ENCODE measurements at regions not wholly inside any gene's neighbourhood (a gene's known extent, or its start where the extent isn't known, plus 50 kb on each side); places are given as distances from the start of the nearest gene placed in this dataset.
"Not testable (repeated sequence)": the region's sequence is repeated elsewhere in the genome, so short reads cannot be mapped to it uniquely, and the experiment has no call there.

DNA sequence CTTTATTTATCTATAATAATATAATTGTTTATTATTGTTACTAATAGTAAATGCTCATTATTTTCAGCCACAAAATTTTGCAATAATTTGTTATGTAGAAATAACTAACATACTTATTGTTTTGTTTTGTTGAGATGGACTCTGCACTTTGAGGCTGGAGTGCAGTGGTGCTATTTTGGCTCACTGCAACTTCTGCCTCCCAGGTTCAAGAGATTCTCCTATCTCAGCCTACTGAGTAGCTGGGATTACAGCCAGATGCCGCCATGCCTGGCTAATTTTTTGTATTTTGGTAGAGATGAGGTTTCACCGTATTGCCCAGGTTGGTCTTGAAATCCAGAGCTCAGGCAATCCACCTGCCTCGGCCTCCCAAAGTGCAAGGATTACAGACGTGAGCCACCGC, 76.6 kb upstream of the RAP1B start:
- no peak for DNase-seq (ENCODE audit: low read depth)
- H3K4me3 ChIP-seq (ENCODE audit: low read depth, low read length), result no peak overlapping the region

DNA sequence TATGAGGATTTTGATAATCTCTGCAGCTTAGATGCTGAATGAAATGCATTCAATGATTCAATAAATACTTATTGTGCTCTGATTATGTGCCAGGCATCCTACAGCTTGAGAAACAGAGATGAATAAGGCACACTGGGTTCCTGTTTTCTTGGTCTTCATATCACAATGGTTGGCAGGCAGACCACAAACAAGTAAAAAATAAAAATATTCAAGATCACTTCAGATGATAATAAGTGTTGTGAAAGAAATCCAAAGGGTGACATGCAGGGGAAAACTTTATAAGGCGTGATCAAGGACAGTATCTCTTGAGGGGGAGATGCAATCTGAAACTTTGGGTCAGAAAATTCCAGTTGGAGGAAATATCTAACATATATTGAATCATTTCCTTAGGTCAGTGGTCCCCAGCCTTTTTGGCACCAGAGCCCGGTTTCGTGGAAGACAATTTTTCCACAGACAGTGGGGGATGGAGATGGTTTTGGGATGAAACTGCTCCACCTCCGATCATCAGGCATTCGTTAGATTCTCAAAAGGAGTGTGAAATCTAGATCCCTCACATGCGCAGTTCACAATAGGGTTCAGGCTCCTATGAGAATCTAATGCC, 73.7 kb upstream of the RAP1B start:
- DNase-seq (ENCODE audit: low read depth), result no peak
- TF ChIP-seq, protein P1, sequence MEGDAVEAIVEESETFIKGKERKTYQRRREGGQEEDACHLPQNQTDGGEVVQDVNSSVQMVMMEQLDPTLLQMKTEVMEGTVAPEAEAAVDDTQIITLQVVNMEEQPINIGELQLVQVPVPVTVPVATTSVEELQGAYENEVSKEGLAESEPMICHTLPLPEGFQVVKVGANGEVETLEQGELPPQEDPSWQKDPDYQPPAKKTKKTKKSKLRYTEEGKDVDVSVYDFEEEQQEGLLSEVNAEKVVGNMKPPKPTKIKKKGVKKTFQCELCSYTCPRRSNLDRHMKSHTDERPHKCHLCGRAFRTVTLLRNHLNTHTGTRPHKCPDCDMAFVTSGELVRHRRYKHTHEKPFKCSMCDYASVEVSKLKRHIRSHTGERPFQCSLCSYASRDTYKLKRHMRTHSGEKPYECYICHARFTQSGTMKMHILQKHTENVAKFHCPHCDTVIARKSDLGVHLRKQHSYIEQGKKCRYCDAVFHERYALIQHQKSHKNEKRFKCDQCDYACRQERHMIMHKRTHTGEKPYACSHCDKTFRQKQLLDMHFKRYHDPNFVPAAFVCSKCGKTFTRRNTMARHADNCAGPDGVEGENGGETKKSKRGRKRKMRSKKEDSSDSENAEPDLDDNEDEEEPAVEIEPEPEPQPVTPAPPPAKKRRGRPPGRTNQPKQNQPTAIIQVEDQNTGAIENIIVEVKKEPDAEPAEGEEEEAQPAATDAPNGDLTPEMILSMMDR (IDR thresholded peaks at IDR 0.05; ENCODE audit: control insufficient read depth, extremely low read depth, insufficient read depth), result no peak
- no peak overlapping the region for H3K4me3 ChIP-seq (ENCODE audit: low read depth, low read length)

More for the DNA sequence above, 76.6 kb upstream of the RAP1B start:
- TF ChIP-seq, protein P1 (IDR thresholded peaks at IDR 0.05; ENCODE audit: control insufficient read depth, extremely low read depth, insufficient read depth), result no peak

DNA sequence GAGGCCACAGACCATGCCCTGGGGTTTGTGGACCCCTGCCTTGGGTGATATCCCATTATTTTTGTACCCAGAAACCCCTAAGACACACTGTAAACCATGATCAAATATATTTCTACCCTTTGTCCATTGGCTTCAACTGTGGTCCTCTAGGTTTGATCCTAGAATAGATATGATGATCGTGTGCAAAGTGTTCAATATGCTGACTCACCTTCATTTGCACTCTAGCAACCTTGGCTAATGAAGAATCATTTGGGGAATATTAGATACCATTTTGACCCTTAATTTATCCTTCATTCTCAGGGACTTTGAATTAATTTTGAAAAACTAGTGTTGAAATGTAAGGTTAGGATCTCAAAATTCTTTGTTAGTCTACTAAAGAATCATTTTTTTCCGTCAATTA, 73.1 kb upstream of the RAP1B start:
- DNase-seq (ENCODE audit: low read depth), result no peak
- TF ChIP-seq, protein P1 (IDR thresholded peaks at IDR 0.05; ENCODE audit: control insufficient read depth, extremely low read depth, insufficient read depth), result no peak
- no peak overlapping the region for H3K4me3 ChIP-seq (ENCODE audit: low read depth, low read length)

DNA sequence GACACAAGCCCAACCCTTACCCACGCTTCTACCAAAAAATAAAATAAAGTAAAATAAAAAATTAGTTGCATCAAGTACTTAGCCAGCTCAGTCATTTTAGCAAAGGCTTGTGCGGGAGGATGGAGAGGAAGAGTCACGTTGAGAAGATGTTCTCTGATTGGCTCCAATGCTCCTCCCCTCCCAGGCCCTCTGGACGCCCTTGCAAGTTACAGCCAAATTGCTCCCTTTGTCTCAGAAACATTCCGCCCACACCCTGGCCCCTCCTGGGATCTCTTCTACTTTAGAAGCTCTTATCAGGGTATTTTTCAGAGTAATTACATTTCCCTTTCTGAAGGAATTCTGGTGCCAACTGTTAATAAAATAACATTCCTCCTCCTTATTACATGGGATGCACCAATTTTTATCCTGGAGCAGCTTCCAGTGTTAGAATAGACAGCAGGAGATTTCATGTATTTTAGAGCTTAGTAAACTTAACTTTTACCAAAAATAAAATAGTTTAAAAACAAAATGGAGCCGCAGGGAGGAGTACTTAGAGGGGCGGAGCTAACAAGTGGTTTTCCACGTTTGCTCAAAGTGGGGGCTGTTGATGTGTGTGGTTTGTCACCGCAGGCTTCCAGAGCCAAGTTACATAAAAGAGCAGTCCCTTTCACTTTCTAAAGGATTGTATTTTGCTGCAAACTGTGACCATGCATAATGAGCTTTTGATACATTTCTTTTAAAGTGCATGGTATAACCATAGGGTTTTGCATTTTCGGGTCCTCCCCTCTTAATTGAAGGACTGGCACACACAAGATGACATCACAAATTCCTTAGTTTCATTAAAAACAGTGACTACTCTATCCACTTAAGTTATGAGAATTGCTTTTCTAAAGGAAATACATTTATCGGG, 71.7 kb upstream of the RAP1B start:
- TF ChIP-seq, protein P1 (IDR thresholded peaks at IDR 0.05; ENCODE audit: control insufficient read depth, extremely low read depth, insufficient read depth), result no peak
- H3K4me3 ChIP-seq (ENCODE audit: low read depth, low read length), result no peak overlapping the region
- no peak for DNase-seq (ENCODE audit: low read depth)

DNA sequence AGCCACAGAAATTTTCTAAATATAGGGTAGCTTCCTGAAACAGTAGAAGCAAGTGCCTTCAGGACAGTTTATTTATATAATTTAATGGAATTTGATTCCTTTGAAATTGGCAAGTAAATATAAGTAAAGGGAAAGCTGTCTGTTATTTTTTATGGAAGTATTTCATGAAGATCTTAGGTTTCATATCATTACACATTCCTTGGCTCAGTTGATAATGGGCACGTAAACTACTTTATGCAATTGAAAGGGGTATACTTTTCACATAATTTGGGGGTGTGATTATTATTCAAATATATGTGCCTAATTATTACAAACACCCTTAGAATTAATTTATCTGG, 71.1 kb upstream of the RAP1B start:
- TF ChIP-seq, protein P1 (IDR thresholded peaks at IDR 0.05; ENCODE audit: control insufficient read depth, extremely low read depth, insufficient read depth), result no peak
- H3K4me3 ChIP-seq (ENCODE audit: low read depth, low read length), result no peak overlapping the region
- no peak for DNase-seq (ENCODE audit: low read depth)

DNA sequence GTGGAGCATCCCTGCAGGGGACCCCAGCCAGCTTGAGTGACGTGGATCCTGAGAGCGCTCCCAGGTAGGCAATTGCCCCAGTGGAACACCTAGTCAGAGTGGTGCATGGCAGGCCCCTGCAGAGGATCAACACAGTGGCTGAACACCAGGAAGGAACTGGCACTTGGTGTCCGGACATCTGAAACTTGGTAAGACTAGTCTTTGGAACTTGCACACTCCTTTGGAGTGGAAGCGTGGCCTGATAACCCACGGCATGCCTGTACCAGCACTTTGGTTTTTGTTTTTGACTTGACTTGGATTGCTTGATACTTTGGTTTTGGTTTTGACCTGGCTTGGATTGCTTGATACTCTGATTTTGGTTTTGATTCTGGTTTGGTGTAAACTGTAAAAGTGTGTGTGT, 69.9 kb upstream of the RAP1B start:
- H3K4me3 ChIP-seq (ENCODE audit: low read depth, low read length); DNase-seq (ENCODE audit: low read depth): not testable (repeated sequence)

DNA sequence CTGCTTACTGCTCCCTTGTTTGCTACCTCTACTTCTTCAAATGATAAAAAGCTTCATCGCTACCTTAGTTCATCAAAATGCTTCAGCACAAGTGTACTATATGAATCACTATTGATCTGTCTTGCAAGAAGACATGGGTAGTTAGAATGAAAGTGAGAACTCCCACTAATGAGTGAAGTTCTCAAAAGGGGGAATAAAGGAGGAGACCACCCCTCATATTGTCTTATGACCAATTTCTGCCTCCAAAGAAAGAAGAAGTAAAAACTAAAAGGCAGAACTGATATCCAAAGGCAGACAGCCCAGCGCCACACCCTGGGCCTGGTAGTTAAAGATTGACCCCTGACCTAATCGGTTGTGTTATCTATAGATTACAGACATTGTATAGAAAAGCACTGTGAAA, 63.4 kb upstream of the RAP1B start:
- H3K4me3 ChIP-seq (ENCODE audit: low read depth, low read length); DNase-seq (ENCODE audit: low read depth): not testable (repeated sequence)

DNA sequence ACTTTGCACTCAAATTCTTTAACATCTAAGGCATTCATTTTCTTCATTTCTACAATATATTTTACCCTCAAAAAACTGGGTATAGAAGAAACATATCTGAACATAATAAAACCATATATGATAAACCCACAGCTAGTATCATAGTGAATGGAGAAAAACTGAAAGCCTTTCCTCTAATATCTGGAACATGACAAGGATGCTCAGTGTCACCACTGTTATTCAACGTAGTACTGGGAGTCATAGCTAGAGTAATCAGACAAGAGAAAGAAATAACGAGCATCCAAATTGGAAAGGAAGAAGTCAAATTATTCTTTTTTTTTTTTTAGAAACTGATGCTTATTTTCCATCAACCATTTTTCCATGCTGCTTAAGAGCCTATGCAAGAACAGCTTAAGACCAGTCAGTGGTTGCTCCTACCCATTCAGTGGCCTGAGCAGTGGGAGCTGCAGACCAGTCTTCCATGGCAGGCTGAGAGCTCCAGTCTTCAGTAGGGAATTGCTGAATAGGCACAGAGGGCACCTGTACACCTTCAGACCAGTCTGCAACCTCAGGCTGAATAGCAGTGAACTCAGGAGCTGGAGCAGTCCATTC, 58.0 kb upstream of the RAP1B start:
- not testable (repeated sequence) for DNase-seq (ENCODE audit: low read depth); H3K4me3 ChIP-seq (ENCODE audit: low read depth, low read length)

Data from LNCaP clone FGC (cell line).